ENCODE measurements at regions not wholly inside any gene's neighbourhood (a gene's known extent, or its start where the extent isn't known, plus 50 kb on each side); places are given as distances from the start of the nearest gene placed in this dataset.

DNA sequence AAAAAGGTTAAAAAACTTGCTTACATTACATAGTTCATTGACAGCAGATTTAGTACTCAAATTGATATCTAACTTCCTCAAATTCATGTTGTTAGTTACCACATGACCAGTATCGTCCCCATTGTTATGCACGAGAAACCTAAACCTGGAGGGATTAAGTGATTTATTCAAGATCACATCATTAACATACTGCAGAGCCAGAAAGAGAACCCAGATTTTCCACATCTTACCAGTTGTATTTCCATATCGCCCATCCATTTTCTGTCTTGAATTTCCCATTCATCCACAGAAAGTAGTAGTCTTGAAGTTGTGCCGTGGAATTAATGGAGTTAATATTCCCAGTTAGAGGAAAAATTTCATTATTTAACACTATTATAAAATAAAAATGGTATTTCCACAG lies 512.0 kb downstream of the METTL4 start:
- DNase-seq (ENCODE audit: extremely low spot score) = no peak
- no peak overlapping the region for H3K27ac ChIP-seq (ENCODE audit: low read depth)
- no peak overlapping the region for H3K4me3 ChIP-seq (ENCODE audit: low read depth, low read length)
- WGBS = 61% methylated on average over 4 of the region's 4 CpGs
- H3K4me1 ChIP-seq (ENCODE audit: insufficient read depth) = no peaks in the 10 kb centered on the region
- no peaks in the 10 kb centered on the region for H3K36me3 ChIP-seq (ENCODE audit: insufficient read depth)

DNA sequence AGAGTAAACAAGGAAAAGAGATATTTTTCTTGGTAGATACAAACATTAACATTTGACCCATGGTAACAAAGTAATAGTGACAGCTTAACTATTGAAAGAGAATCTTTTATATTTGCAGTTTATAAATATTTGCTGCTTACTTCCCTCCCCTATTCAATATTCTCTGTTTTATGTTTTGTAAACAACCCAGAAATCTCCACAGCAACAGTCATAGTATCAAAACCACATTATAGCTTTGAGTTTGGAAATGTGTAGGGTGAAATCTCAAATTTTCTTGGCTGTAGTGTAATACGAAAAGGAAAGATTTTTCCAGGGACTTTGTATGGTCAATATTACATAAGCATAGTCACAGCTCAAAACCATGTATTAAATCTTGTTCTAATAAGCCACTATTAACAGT lies 511.2 kb downstream of the METTL4 start:
- Histone ChIP-seq H3K4me3 (ENCODE audit: low read depth, low read length) (no peak overlapping the region), H3K4me1 (ENCODE audit: insufficient read depth) (no peaks in the 10 kb centered on the region), H3K27ac (ENCODE audit: low read depth) (no peak overlapping the region), H3K36me3 (ENCODE audit: insufficient read depth) (no peaks in the 10 kb centered on the region)
- DNase-seq (ENCODE audit: extremely low spot score) = no peak
- WGBS = 70% methylated on average over 1 of the region's 1 CpG

DNA sequence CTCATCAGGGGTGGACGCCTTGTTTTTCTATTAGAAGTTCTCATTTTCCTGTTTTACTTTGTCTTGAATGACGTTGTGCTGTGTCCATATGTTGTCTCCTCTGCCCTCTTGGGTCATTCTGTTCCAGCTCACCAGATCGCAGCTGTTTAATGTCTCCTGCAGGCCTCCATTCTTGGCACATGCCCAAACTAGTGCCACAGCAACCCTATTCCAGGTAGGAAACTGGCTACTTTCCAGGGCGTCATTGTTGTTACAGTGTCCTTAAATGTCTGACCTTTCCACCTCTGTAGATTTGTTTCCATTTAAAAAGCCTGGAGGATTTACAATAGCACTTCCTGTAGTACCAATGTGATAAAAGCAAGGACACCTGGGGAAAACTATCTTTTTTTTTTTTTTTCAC lies 500.7 kb downstream of the METTL4 start:
- H3K4me1 ChIP-seq (ENCODE audit: insufficient read depth) = no peaks in the 10 kb centered on the region
- no peak overlapping the region for H3K4me3 ChIP-seq (ENCODE audit: low read depth, low read length)
- no peak overlapping the region for H3K27ac ChIP-seq (ENCODE audit: low read depth)
- WGBS = 57% methylated on average over 4 of the region's 4 CpGs
- H3K36me3 ChIP-seq (ENCODE audit: insufficient read depth) = no peaks in the 10 kb centered on the region
- DNase-seq (ENCODE audit: extremely low spot score) = no peak

DNA sequence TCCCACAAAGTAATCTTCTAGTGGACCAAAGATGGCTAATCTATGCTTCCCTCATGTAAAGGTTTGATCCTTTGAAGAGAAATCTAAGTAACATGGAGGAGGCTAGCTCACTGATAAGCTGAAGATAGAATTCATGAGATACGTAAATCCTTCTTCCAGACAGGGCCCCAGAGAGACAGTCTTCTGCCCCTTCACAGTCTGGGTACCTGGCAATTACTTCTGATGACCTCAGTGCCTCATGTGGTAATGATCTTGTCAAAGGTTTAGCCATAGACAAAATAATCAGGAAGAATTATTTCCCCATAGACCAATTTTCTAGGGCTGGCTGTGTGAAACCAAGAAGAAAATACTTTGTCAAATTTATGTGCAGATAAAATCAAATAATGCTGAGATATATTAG lies 495.8 kb downstream of the METTL4 start:
- no peaks in the 10 kb centered on the region for H3K36me3 ChIP-seq (ENCODE audit: insufficient read depth)
- WGBS = 68% methylated on average over 1 of the region's 1 CpG

DNA sequence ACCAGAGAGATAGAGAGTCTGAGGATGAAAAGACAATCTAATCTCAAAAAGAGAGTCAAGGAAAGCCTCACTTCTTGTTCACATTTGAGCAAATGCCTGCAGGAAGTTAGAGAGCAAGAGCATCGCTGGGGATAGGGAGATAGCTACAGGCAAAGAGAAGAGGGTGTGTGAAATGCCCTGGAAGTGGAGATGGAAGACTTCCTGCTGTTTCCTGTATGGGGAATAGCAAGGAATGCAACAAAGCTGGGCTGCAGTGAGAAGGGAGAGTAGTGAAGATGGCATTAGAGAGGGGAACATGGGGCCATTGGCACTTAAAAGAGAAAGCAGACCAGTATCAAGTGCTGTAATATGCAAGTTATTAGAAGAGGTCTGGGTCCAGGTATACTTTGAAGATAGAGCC lies 488.6 kb downstream of the METTL4 start:
- Histone ChIP-seq H3K36me3 (ENCODE audit: insufficient read depth) (no peaks in the 10 kb centered on the region), H3K27ac (ENCODE audit: low read depth) (no peak overlapping the region), H3K4me1 (ENCODE audit: insufficient read depth) (no peaks in the 10 kb centered on the region), H3K4me3 (ENCODE audit: low read depth, low read length) (no peak overlapping the region)
- 44% methylated on average over 1 of the region's 1 CpG for WGBS
- DNase-seq (ENCODE audit: extremely low spot score) = no peak

More for the DNA sequence above, 495.8 kb downstream of the METTL4 start:
- Histone ChIP-seq H3K4me3 (ENCODE audit: low read depth, low read length) (no peak overlapping the region), H3K27ac (ENCODE audit: low read depth) (no peak overlapping the region), H3K4me1 (ENCODE audit: insufficient read depth) (no peaks in the 10 kb centered on the region)
- DNase-seq (ENCODE audit: extremely low spot score) = no peak

DNA sequence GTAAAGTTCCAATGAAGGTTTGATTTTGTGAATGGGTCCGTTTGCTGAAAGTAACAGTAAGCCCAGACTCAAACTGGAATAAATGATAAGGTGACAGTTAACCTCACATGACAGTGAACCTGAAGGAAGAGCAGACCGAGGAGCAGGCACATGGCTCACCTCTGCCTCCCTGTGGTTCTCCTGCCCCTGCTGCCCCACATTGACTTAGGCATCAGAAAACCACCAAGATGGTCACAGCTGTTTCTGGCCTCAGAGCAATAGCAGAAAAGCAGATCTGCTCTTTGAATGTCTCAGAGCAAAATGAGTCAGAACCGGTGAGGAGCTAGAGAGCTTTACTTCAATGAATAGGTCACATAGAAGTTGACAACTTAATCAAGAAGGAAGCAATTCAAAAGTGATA lies 487.6 kb downstream of the METTL4 start:
- 49% methylated on average over 3 of the region's 3 CpGs for WGBS
- no peak overlapping the region for H3K27ac ChIP-seq (ENCODE audit: low read depth)
- no peaks in the 10 kb centered on the region for H3K4me1 ChIP-seq (ENCODE audit: insufficient read depth)
- H3K4me3 ChIP-seq (ENCODE audit: low read depth, low read length) = no peak overlapping the region
- no peaks in the 10 kb centered on the region for H3K36me3 ChIP-seq (ENCODE audit: insufficient read depth)
- DNase-seq (ENCODE audit: extremely low spot score) = no peak

DNA sequence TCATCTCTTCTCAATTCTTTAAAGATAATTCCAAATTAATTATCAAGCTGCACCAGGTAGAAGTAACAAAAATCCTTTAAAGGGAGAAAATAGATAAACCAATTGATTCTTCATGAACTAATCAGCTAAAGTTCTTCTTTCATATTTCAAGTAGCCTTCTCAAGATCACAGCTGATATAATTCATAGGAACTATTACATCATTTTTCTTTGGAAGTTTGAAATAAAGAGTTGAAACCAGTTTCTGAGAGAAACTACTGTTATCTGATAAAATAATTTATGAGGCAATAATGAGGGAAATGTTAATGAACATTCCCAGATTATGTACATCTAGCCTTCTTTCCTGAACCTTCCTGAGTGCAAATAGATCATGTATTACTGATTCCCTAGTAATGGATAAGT lies 484.9 kb downstream of the METTL4 start:
- Histone ChIP-seq H3K27ac (ENCODE audit: low read depth) (no peak overlapping the region), H3K36me3 (ENCODE audit: insufficient read depth) (no peaks in the 10 kb centered on the region), H3K4me3 (ENCODE audit: low read depth, low read length) (no peak overlapping the region), H3K4me1 (ENCODE audit: insufficient read depth) (no peaks in the 10 kb centered on the region)
- no peak for DNase-seq (ENCODE audit: extremely low spot score)

DNA sequence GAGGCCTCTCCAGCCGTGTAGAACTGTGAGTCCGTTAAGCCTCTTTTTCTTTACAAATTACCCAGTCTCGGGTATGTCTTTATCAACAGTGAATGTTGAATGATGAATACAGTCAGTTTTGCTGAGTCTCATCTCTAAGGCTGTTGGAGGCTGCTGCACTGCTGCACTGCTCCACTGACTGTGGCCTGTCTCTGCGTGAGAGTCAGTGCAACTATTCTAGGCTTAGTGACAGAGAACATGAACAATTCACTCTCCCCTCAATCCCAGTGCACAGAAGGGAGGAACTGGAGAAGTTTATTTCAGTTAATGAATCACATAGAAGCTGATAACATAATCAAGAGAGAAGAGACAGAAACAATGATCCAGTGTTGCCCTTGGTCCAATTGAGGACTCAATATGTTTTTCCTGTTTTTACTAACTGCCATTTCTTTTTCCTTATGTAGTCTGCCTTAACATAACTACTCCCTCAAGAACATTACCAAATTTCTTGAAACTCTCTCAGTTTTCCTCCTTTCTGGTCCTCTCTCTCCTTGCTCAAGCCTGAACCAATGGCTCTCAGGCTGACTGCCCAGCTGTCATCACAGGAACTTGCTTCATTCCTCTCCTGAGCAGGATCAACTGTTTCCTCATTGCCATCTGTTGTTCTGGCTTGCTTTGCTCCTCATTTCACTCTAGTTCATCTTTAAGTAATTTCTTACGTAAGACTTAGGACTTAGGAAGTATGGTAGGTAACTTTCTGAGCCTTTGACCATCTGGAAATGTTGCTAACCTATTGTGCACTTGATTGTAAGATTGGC lies 483.2 kb downstream of the METTL4 start:
- H3K4me1 ChIP-seq (ENCODE audit: insufficient read depth) = no peaks in the 10 kb centered on the region
- 70% methylated on average over 5 of the region's 5 CpGs for WGBS
- no peak for DNase-seq (ENCODE audit: extremely low spot score)
- no peak overlapping the region for H3K27ac ChIP-seq (ENCODE audit: low read depth)
- no peak overlapping the region for H3K4me3 ChIP-seq (ENCODE audit: low read depth, low read length)
- no peaks in the 10 kb centered on the region for H3K36me3 ChIP-seq (ENCODE audit: insufficient read depth)

DNA sequence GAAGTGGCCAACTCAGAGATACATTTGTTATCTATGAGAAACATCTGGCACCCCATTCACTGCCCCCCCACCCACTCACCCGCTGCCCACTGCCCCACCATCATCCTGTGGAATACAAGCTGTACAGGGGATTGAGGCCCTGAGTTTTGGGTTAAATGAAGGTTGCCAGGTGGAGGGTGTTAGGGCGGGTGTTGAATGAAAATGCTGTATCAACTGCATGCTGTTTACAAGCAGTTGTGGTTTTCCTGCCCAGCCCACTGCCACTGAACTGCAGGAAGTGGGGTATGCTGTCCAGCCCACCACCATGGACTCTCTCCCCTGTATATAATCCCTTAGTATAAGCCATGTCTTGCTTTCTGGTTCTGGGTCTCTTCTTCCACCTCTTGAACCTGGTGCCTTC lies 481.9 kb downstream of the METTL4 start:
- DNase-seq (ENCODE audit: extremely low spot score) = no peak
- no peaks in the 10 kb centered on the region for H3K36me3 ChIP-seq (ENCODE audit: insufficient read depth)
- no peak overlapping the region for H3K4me3 ChIP-seq (ENCODE audit: low read depth, low read length)
- H3K27ac ChIP-seq (ENCODE audit: low read depth) = no peak overlapping the region
- 56% methylated on average over 2 of the region's 2 CpGs for WGBS
- no peaks in the 10 kb centered on the region for H3K4me1 ChIP-seq (ENCODE audit: insufficient read depth)

DNA sequence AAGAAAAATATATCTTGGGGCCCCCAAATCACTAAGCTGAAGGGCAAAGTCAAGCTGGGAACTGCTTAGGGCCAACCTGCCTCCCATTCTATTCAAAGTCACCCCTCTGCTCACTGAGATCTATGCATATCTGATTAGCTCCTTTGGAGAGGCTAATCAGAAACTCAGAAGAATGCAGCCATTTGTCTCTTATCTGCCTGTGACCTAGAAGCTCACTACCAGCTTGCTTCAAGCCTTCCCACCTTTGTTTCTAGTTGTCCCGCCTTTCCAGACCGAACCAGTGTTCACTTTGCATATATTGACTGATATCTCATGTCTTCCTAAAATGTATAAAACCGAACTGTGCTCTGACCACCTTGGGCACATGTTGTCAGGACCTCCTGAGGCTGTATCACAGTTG lies 479.4 kb downstream of the METTL4 start:
- 80% methylated on average over 3 of the region's 3 CpGs for WGBS
- Histone ChIP-seq H3K36me3 (ENCODE audit: insufficient read depth) (no peaks in the 10 kb centered on the region), H3K4me3 (ENCODE audit: low read depth, low read length) (no peak overlapping the region)

DNA sequence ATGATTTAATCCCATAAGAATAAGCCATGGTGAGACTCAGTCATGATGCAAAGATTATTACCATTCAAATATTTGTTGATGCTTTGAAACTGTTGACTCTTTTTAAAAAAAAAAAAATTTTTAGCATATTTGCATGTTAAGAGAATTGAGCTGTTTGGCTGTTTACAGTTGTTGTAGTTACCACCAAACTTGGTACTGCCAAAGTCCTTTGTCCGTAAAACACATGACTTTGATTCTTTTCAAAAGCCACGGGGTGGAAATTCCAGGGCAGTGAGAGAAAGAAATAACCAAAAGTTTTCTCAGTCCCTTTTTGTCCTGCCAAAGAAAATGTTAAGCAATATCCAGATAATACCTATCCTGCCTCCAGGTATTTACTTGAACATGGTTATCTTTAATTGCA lies 474.8 kb downstream of the METTL4 start:
- no peaks in the 10 kb centered on the region for H3K4me1 ChIP-seq (ENCODE audit: insufficient read depth)
- H3K36me3 ChIP-seq (ENCODE audit: insufficient read depth) = no peaks in the 10 kb centered on the region
- DNase-seq (ENCODE audit: extremely low spot score) = no peak
- no peak overlapping the region for H3K4me3 ChIP-seq (ENCODE audit: low read depth, low read length)
- WGBS = 76% methylated on average over 2 of the region's 2 CpGs
- no peak overlapping the region for H3K27ac ChIP-seq (ENCODE audit: low read depth)

More for the DNA sequence above, 479.4 kb downstream of the METTL4 start:
- H3K27ac ChIP-seq (ENCODE audit: low read depth) = no peak overlapping the region
- DNase-seq (ENCODE audit: extremely low spot score) = no peak
- no peaks in the 10 kb centered on the region for H3K4me1 ChIP-seq (ENCODE audit: insufficient read depth)

DNA sequence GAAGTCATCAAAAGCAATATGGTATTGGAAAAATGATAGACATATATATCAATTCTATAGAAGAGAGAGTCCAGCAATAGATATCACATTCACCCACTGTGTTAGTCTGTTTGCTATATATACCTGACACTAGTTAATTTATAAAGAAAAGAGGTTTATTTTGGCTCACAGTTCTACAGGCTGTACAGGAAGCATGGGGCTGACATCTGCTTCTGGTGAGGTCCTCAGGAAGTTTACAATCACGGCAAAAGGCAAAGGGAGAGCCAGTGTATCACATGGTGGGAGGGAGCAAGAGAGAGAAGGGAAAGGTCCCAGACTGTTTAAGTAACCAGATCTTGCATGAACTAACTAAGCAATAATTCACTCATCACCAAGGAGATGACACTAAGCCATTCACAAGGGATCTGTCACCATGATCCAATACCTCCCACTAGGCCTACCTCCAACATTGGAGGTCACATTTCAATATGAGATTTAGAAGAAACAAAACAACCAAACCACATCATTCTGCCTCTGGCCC lies 470.6 kb downstream of the METTL4 start:
- WGBS = 43% methylated on average over 1 of the region's 1 CpG
- DNase-seq (ENCODE audit: extremely low spot score) = no peak
- Histone ChIP-seq H3K4me3 (ENCODE audit: low read depth, low read length) (no peak overlapping the region), H3K4me1 (ENCODE audit: insufficient read depth) (no peaks in the 10 kb centered on the region), H3K36me3 (ENCODE audit: insufficient read depth) (no peaks in the 10 kb centered on the region), H3K27ac (ENCODE audit: low read depth) (no peak overlapping the region)

DNA sequence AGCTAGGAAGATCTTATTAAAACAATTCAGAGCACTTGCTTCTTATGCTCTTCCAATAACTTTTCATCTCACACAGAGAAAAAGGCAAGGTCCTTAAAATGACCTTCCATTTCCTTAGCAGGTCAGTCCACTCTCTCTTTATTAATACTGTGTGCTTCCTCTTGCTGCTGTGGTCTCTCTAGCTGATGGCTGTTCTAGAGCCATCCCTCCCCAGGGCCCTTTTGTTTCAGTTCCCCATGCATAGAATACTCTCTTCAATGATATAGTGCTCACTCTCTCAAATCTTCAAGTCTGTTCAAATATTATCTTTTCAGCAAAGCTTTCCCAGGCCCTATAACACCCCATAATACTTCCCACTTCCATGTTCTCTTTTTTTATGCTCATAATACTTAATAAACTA lies 469.3 kb downstream of the METTL4 start:
- H3K36me3 ChIP-seq (ENCODE audit: insufficient read depth) = no peaks in the 10 kb centered on the region
- no peak overlapping the region for H3K4me3 ChIP-seq (ENCODE audit: low read depth, low read length)
- H3K4me1 ChIP-seq (ENCODE audit: insufficient read depth) = no peaks in the 10 kb centered on the region
- no peak overlapping the region for H3K27ac ChIP-seq (ENCODE audit: low read depth)
- DNase-seq (ENCODE audit: extremely low spot score) = no peak

DNA sequence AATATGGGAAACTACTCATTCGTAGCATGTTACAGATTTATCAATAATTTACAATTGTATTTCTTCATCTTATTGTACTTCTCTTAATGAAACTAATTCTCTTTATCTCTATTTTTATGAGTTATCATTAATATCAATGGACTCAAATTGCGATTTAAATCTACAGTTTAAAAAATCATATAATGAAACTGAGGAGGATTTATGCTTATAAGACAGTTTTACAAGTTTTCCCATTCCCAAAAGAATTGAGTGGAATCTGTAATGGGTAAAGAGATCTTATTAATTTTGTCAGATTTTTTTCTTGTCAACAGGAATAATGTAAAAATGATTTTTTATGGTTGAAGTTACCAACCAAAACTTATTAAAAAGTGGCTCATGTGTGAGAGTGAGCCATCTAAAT lies 468.0 kb downstream of the METTL4 start:
- no peaks in the 10 kb centered on the region for H3K4me1 ChIP-seq (ENCODE audit: insufficient read depth)
- H3K4me3 ChIP-seq (ENCODE audit: low read depth, low read length) = no peak overlapping the region
- no peaks in the 10 kb centered on the region for H3K36me3 ChIP-seq (ENCODE audit: insufficient read depth)
- no peak overlapping the region for H3K27ac ChIP-seq (ENCODE audit: low read depth)
- no peak for DNase-seq (ENCODE audit: extremely low spot score)
- WGBS = 71% methylated on average over 2 of the region's 2 CpGs

All from urinary bladder (tissue), 3 donors.